Ascending aorta (tissue), 2 donors: ENCODE measurements at regions not wholly inside any gene's neighbourhood (a gene's known extent, or its start where the extent isn't known, plus 50 kb on each side); places are given as distances from the start of the nearest gene placed in this dataset.

Experiments used
- DNase-seq, 2 donors: peaks; one replicate each; pipeline ENCODE4 v3.0.0-alpha.2; 2019; ENCODE audit warnings: low spot score in 2 of 2
- H3K27ac ChIP-seq, 2 donors: fragments of 200-600 bp; sonication (generic); one replicate each; pipeline ENCODE4 v1.5.1; 2016 to 2017; ENCODE audit warnings: mild to moderate bottlenecking in 1 of 2
- H3K27me3 ChIP-seq: fragments of 200-600 bp; sonication (generic); one replicate; pipeline ENCODE4 v1.5.1; 2017
- H3K36me3 ChIP-seq, 2 donors: fragments of 200-600 bp; sonication (generic); one replicate each; pipeline ENCODE4 v1.5.1; 2016
- H3K4me1 ChIP-seq, 2 donors: fragments of 200-600 bp; sonication (generic); one replicate each; pipeline ENCODE4 v1.5.1; 2016 to 2017; ENCODE audit warnings: mild to moderate bottlenecking in 1 of 2
- H3K4me3 ChIP-seq, 2 donors: fragments of 200-600 bp; sonication (generic); one replicate each; pipeline ENCODE4 v1.5.1; 2016 to 2017; ENCODE audit warnings: mild to moderate bottlenecking in 1 of 2
- H3K9me3 ChIP-seq, 2 donors: fragments of 200-600 bp; sonication (generic); one replicate each; pipeline ENCODE4 v1.5.1; 2016
- CTCF ChIP-seq, 3 experiments: fragments of 200-600 bp in 2 of 3; fragments of 450-650 bp in 1 of 3; sonication (generic) in 2 of 3; IDR thresholded peaks; one replicate each; pipeline ENCODE4 v1.5.1; 2016 to 2019; ENCODE audit warnings: antibody characterized with exemption in 3 of 3, mild to moderate bottlenecking in 1 of 3, moderate library complexity in 1 of 3
- intact Hi-C: fragments of 100-400 bp; cut with DNase I; formaldehyde crosslinking; loops from one replicate; pipeline ENCODE4 v1.15.1; 2023

GRCh38 chr10:25849268-25849667, 84.8 kb upstream of the MYO3A start:
- intact Hi-C loops = no loop called here
- Histone ChIP-seq H3K4me1 (no peaks in the 10 kb centered on the region), H3K4me3 (no peak overlapping the region), H3K27me3 (no peaks in the 10 kb centered on the region), H3K27ac (no peak overlapping the region), H3K9me3 (no peaks in the 10 kb centered on the region), H3K36me3 (no peaks in the 10 kb centered on the region)
- TF ChIP-seq CTCF (IDR thresholded peaks at IDR 0.05) = no peak
- DNase-seq = no peak

- TF ChIP-seq CTCF (IDR thresholded peaks at IDR 0.05) = no peak
- Histone ChIP-seq H3K4me3 (no peak overlapping the region), H3K27me3 (no peaks in the 10 kb centered on the region), H3K36me3 (no peaks in the 10 kb centered on the region), H3K27ac (no peak overlapping the region), H3K9me3 (no peaks in the 10 kb centered on the region), H3K4me1 (no peaks in the 10 kb centered on the region)
- intact Hi-C loops = no loop called here
- DNase-seq = no peak
These were observed 84.0 kb upstream of the MYO3A start for GRCh38 chr10:25849988-25850387.

- intact Hi-C loops = no loop called here
- Histone ChIP-seq H3K27ac (no peak overlapping the region), H3K36me3 (no peaks in the 10 kb centered on the region), H3K4me3 (no peak overlapping the region), H3K9me3 (no peaks in the 10 kb centered on the region), H3K27me3 (no peaks in the 10 kb centered on the region), H3K4me1 (no peaks in the 10 kb centered on the region)
- no peak for TF ChIP-seq CTCF (IDR thresholded peaks at IDR 0.05)
- DNase-seq = no peak
These were observed 82.5 kb upstream of the MYO3A start for GRCh38 chr10:25851548-25851947.

- Histone ChIP-seq H3K4me1 (no peaks in the 10 kb centered on the region), H3K36me3 (no peaks in the 10 kb centered on the region), H3K27ac (no peak overlapping the region), H3K9me3 (no peaks in the 10 kb centered on the region), H3K4me3 (no peak overlapping the region), H3K27me3 (no peaks in the 10 kb centered on the region)
- TF ChIP-seq CTCF (IDR thresholded peaks at IDR 0.05) = no peak
- DNase-seq = no peak
- intact Hi-C loops = no loop called here
These were observed 81.6 kb upstream of the MYO3A start for GRCh38 chr10:25852364-25852941.

GRCh38 chr10:25858076-25858475, 76.0 kb upstream of the MYO3A start:
- Histone ChIP-seq H3K27ac (no peak overlapping the region), H3K4me1 (no peaks in the 10 kb centered on the region), H3K36me3 (no peaks in the 10 kb centered on the region), H3K9me3 (no peaks in the 10 kb centered on the region), H3K27me3 (no peaks in the 10 kb centered on the region), H3K4me3 (no peak overlapping the region)
- intact Hi-C loops = no loop called here
- no peak for TF ChIP-seq CTCF (IDR thresholded peaks at IDR 0.05)
- DNase-seq = no peak

- no peaks in the 10 kb centered on the region for H3K27me3 ChIP-seq
- no peak for DNase-seq
- no peak for TF ChIP-seq CTCF (IDR thresholded peaks at IDR 0.05)
- H3K36me3 ChIP-seq = no peaks in the 10 kb centered on the region
- no peaks in the 10 kb centered on the region for H3K4me1 ChIP-seq
- intact Hi-C loops = no loop called here
- no peak overlapping the region for H3K4me3 ChIP-seq
- H3K9me3 ChIP-seq = no peaks in the 10 kb centered on the region
- no peak overlapping the region for H3K27ac ChIP-seq
These were observed 68.8 kb upstream of the MYO3A start for GRCh38 chr10:25865267-25865666.
